ENCODE measurements at regions not wholly inside any gene's neighbourhood (a gene's known extent, or its start where the extent isn't known, plus 50 kb on each side); places are given as distances from the start of the nearest gene placed in this dataset.

DNA sequence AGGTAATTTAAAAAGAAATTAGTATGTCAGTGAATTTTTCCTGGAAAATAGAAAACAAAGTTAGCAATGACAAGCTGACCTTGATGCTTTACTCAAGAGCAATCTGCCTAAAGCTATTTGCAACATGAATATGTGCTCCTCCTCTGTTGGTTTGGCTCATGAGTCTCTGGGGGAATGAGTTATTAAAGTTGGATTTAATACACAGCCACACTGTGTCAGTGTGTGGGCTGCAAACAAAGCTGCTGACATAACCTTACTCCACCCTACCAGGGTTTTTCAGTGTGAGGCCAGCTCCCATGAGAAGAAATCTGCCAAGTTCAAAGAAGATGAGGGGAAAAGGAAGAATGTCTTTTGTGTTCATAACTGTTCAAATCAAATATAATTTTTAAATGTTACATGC, 280.5 kb downstream of the TLL1 start:
- no peak overlapping the region for H3K27ac Mint-ChIP-seq
- H3K4me1 Mint-ChIP-seq (ENCODE audit: low read depth): peaks cover 7% of the 10 kb centered on the region
- peaks cover 4% of the 10 kb centered on the region for H3K9me3 Mint-ChIP-seq
- no peaks in the 10 kb centered on the region; the same call in 1 of the 2 replicates for H3K27me3 Mint-ChIP-seq (ENCODE audit: insufficient read depth)
- no peak overlapping the region for H3K4me3 Mint-ChIP-seq
- DNase-seq: no peak
- H3K36me3 Mint-ChIP-seq (ENCODE audit: low read depth): peaks cover 3% of the 10 kb centered on the region; the same call in 1 of the 2 replicates
- no peak for TF ChIP-seq CTCF (IDR thresholded peaks at IDR 0.05)

- TF ChIP-seq CTCF (IDR thresholded peaks at IDR 0.05): no peak
- no peak for DNase-seq
- peaks cover 27% of the 10 kb centered on the region; the same call in 1 of the 2 replicates for H3K4me1 Mint-ChIP-seq (ENCODE audit: low read depth)
- no peak overlapping the region for H3K27ac Mint-ChIP-seq
- peak overlapping the region; percentile 64; the same call in 1 of the 2 replicates for H3K4me3 Mint-ChIP-seq
- peaks cover 5% of the 10 kb centered on the region; the same call in 1 of the 2 replicates for H3K36me3 Mint-ChIP-seq (ENCODE audit: low read depth)
- peaks cover 9% of the 10 kb centered on the region for H3K9me3 Mint-ChIP-seq
- H3K27me3 Mint-ChIP-seq (ENCODE audit: insufficient read depth): peaks cover 3% of the 10 kb centered on the region; the same call in 1 of the 2 replicates
These were observed 289.3 kb downstream of the TLL1 start for GRCh38 chr4:166162327-166162726.

- Mint-ChIP-seq H3K27ac (no peak overlapping the region), H3K27me3 (ENCODE audit: insufficient read depth) (peaks cover 3% of the 10 kb centered on the region; the same call in 1 of the 2 replicates), H3K36me3 (ENCODE audit: low read depth) (no peaks in the 10 kb centered on the region), H3K9me3 (no peaks in the 10 kb centered on the region), H3K4me1 (ENCODE audit: low read depth) (peaks cover 35% of the 10 kb centered on the region; the same call in 1 of the 2 replicates), H3K4me3 (no peak overlapping the region)
- TF ChIP-seq CTCF (IDR thresholded peaks at IDR 0.05): peak; percentile 92
- peak; percentile 78 for DNase-seq
These were observed 292.9 kb downstream of the TLL1 start for GRCh38 chr4:166165829-166166420.

DNA sequence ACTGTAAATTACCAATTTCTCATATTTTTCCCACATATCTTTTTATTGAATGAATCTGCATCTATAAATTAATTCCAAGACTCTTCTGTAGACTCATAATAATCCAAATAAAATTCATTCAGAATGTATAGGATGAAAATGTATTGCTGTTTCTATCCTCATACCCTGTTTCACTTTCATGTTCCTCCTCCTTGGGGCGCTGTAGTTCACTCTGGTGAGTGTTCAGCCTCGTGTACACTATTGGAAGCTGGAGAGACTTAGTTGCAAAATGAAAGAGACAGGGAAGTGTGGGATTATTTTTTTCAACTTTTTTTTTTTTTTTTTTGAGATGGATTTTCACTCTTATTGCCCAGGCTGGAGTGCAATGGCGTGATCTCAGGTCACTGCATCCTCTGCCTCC, 296.1 kb downstream of the TLL1 start:
- Mint-ChIP-seq H3K27me3 (ENCODE audit: insufficient read depth) (peaks cover 3% of the 10 kb centered on the region; the same call in 1 of the 2 replicates), H3K36me3 (ENCODE audit: low read depth) (peaks cover 5% of the 10 kb centered on the region; the same call in 1 of the 2 replicates), H3K27ac (no peak overlapping the region), H3K4me1 (ENCODE audit: low read depth) (peaks cover 27% of the 10 kb centered on the region), H3K4me3 (no peak overlapping the region), H3K9me3 (no peaks in the 10 kb centered on the region)
- DNase-seq: no peak
- peak; percentile 70 for TF ChIP-seq CTCF (IDR thresholded peaks at IDR 0.05)

- Mint-ChIP-seq H3K4me1 (ENCODE audit: low read depth) (peaks cover 42% of the 10 kb centered on the region), H3K27me3 (ENCODE audit: insufficient read depth) (no peaks in the 10 kb centered on the region), H3K27ac (no peak overlapping the region; the same call in 1 of the 2 replicates), H3K36me3 (ENCODE audit: low read depth) (peaks cover 5% of the 10 kb centered on the region; the same call in 1 of the 2 replicates), H3K9me3 (no peaks in the 10 kb centered on the region), H3K4me3 (peak overlapping the region; percentile 27; the same call in 1 of the 2 replicates)
- DNase-seq: no peak
- TF ChIP-seq CTCF (IDR thresholded peaks at IDR 0.05): no peak
These were observed 299.6 kb downstream of the TLL1 start for GRCh38 chr4:166172619-166173018.

Data from HFFc6 (cell line).